ENCODE measurements at regions not wholly inside any gene's neighbourhood (a gene's known extent, or its start where the extent isn't known, plus 50 kb on each side); places are given as distances from the start of the nearest gene placed in this dataset.

DNA sequence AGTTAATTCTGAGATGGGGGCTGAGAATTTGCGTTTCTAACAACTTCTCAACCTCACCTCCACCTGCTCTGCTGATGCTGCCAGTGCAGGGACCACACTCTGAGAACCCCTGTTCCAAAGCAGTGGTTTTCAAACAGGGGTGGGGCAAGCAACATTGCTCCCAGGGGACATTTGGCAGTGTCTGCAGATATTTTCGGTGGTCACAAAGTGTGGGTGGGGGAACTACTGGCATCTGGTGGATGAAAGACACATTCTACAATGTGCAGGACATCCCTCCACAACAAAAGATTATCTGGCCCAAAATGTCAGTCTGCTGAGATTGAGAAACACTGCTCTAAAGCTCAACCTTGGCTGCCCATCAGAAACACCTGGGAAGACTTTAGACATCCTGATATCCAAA is 188.7 kb upstream of the SATB2 start:
- in situ Hi-C loops (cut with MboI; ENCODE audit: low pct_unique_long_range_greater_than_20kb, low sequenced_read_pairs) = no loop called here
- no peak for DNase-seq

DNA sequence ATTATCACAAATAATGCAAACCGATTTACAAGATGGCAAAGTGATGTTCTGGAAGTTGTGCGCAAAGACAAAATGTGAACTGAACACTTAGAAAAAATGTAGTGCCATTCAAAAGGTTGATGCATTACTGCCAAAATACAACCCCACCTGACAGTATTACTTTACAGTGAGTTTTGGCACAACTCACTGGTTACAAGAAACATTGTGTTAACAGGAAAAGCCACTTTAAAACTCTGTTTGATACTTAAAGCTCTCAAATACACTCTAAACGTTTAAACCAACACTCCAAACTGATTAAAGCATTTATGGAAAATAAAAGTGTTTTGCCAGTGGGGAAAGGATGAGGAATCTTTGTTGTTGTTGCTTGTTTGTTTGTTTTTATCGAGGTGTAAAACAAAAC is 173.4 kb upstream of the SATB2 start:
- DNase-seq = no peak
- in situ Hi-C loops (cut with MboI; ENCODE audit: low pct_unique_long_range_greater_than_20kb, low sequenced_read_pairs) = no loop called here

DNA sequence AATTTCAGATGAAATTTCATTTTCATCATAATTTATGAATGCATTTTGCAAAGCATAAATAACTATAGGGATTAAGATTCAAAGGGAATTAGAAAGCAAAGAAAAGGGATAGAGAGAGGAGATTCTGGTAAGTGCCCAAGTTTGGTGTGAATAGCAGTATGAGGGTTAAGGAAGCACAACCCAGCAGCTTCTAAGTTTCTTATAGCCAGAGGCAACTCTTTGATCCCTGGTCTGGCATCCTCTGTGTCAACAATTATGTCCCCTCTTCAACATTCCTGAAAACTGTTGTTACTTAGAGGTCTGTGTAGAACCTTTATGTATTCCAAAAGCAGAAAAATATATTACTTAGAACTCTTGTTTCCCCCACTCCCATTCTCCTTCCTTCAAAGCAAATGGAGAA is 171.6 kb upstream of the SATB2 start:
- no peak for DNase-seq
- in situ Hi-C loops (cut with MboI; ENCODE audit: low pct_unique_long_range_greater_than_20kb, low sequenced_read_pairs) = no loop called here

DNA sequence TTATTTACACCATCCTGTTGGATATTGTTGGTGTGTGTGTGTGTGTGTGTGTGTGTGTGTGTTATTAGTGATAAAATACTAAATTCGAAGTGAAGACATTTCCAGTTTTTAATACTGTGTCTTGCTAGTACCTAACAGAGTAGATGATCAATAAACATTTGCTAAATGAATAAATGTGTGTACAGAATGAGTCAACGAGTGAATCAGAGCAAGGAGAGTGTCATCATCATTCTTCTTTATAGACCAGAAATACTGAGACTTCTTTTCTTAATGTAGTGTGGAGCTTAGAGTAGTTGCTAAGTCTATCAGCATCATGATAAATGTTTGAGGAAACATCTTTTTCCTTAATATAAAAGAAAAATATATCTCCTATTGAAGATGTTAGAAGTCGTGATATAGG is 169.7 kb upstream of the SATB2 start:
- DNase-seq = no peak
- in situ Hi-C loops (cut with MboI; ENCODE audit: low pct_unique_long_range_greater_than_20kb, low sequenced_read_pairs) = no loop called here

DNA sequence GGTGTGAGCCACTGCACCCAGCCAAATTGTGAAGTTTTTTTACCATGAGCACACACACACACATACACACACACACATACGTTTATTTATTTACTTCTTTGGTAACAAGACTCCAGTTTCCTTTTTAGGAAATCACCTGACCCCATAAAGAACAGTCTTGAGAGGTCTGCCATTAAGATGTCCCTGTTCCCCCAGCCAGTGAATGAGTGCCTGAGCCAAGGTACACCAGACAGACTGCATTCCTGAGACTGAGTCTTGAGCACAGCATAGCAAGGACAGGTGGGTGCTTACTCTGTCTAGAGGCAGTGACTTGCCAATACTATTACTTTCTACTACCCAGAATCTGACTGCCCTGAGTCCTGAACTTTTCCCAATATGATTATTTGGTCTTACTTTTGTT is 167.2 kb upstream of the SATB2 start:
- no peak for DNase-seq
- in situ Hi-C loops (cut with MboI; ENCODE audit: low pct_unique_long_range_greater_than_20kb, low sequenced_read_pairs) = no loop called here

DNA sequence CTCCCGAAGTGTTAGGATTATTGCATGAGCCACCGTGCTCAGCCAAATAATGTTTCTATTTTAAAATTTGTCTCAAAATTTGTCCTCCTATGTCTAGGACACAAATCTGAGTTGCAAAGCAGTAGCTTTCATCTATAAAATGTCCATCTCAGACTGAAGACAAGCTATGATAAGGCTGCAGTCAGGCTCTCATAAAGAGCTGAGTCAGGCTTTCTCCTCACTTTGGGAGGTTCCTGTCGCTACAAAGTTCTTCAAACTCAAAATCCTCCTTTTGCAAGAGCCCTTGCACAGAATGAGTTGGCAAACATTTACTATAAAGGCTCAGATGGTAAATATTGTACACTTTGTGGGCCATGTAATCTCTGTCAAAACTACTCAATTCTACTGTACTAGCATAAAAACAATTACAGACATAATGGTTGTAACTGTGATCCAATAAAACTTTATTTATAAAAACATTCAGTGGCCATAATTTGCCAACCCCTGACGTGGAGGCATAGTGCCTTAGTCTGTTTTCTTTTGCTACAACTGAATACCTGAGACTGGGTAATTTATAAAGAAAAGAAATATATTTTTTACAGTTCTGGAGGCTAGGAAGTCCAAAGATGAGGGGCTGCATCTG is 154.9 kb upstream of the SATB2 start:
- in situ Hi-C loops (cut with MboI; ENCODE audit: low pct_unique_long_range_greater_than_20kb, low sequenced_read_pairs) = no loop called here
- no peak for DNase-seq

DNA sequence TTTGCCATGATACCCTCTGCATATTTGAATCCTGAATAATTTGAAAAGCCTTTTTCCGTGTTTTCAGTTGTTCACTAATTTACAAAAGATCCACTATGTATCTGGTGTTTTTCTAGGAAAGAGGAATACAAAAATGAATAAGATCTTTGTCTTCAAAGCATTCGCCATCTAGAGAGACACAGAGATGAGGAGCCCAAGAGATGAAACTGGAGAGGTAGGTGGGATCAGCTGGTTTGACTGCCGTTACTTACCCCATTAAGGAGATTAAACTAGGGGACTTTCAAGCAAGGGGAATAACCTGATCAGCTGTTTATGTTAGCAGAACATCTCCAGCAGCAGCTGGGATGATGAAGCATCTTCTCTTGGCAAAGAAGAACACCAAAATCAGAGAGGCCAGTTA is 150.2 kb upstream of the SATB2 start:
- in situ Hi-C loops (cut with MboI; ENCODE audit: low pct_unique_long_range_greater_than_20kb, low sequenced_read_pairs) = no loop called here
- no peak for DNase-seq

DNA sequence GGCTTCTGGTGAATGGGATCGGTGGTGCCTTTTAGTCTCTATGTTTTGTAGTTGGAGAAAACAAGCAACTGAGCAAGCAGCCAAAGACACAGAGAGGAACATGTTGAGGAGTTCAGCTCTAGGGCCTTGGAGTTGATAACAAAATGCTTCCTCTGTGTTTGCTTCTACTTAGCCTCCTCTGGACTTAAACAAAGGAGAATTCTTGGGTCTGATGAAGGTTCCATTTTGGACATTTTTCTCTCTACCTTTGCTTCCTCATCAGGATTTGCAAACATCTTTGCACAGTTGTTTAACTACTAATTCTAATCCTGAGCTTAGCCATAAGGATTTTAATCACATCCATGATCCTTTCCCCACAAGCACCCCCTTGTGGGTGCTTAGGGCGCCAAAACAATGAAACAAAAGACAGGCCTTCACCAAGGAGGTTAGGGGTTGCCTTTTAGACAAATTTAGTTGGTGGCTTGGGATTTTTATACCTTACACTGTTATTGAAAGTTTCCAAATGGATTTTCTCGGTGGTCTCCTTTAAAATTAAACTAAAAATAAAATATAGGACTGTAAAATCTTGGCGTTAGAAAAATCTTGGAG is 148.5 kb upstream of the SATB2 start:
- peak; percentile 26 for DNase-seq
- in situ Hi-C loops (cut with MboI; ENCODE audit: low pct_unique_long_range_greater_than_20kb, low sequenced_read_pairs) = no loop called here

DNA sequence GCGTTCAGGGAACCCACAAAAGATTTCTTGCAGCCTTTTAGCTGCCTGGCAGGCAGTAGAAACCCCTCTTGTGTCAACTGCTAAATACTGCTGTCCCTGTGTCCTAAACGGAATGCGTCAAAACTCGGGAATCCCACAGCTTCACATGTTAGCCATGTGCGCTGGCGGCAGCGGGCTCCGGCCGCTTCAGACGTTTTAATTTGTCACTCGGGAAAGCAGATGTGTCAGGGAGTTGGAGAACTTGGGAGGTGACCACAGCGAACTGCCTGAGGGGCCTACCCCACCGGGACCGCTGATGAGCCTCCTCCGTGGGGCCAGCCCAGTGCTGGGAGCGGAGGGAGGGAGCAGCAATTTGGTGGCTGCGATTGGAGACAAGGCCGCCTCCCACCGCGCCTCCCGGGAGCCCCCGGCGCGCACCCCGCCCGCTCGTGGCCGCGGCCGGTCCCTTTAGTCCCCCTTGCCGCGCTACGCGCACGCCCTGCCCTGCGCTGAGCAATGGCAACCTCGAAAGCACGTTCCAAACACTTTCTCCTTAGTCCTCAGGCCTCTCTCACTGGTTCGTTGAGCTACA is 146.1 kb upstream of the SATB2 start:
- DNase-seq = no peak
- in situ Hi-C loops (cut with MboI; ENCODE audit: low pct_unique_long_range_greater_than_20kb, low sequenced_read_pairs) = no loop called here

DNA sequence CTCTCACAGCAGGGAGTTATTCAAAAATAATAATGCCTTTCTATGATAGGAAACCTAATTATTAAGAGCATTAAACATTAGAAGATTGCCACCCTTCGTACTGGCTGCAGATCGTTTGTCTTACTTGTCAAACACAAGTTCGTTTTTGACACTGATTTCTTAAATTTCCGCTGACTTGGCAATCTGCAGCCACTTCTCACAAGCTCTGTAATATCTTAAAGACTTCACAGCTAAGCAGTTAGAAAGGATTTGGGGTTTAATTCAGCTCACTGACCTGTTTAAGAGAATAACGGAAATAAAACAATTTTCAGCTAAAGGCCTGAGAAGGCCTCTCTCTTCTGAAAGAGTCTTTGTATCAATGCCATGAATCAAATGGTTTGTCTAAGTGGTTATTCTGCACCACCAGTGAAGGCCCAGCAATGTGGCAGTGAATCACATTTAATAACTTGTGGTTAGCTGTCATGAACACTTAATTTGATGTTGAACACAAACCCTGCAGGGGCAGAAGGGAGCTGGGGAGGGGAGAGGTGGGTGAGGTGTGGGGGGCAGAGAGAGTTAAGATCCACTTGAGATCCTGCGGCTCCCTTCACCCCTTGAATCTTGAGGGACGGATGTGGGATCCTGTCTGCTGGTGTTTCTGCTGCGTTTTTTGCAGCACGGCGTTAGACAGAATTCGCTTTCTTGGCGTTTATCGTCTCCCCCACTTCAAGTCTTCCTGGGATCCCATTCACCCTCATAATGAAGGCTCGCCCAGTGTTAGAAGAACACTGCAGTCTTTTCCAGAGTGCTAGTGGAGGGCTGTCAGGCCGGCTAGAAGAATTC is 145.4 kb upstream of the SATB2 start:
- no peak for DNase-seq
- in situ Hi-C loops (cut with MboI; ENCODE audit: low pct_unique_long_range_greater_than_20kb, low sequenced_read_pairs) = no loop called here

DNA sequence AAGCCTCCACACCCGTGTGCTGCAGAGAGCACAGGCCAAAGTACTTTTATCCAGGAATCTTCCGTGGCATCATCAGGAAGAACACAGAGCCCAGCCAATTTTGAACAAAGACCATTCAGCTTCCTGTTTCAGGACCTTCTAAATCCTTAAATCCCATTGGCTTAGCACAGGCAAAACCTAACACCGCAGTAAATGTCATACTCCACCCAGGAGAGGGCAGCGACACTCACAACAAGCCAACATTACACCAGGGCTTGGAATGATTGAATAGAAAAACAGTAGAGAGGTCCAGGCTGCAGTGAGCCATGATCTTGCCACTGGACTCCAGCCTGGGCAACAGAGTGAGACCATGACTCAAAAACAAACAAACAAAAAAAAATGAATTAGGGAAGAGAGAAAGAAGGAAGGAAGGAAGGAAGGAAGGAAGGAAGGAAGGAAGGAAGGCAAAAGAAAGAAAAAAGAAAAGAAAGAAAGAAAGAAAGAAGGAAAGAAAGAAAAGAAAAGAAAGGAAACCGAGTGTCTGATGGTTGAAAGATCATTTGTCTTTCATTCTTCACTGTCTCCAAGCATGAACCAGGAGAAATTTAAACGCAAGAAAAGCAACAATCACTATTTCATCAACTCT is 144.6 kb upstream of the SATB2 start:
- DNase-seq = peak; percentile 65

DNA sequence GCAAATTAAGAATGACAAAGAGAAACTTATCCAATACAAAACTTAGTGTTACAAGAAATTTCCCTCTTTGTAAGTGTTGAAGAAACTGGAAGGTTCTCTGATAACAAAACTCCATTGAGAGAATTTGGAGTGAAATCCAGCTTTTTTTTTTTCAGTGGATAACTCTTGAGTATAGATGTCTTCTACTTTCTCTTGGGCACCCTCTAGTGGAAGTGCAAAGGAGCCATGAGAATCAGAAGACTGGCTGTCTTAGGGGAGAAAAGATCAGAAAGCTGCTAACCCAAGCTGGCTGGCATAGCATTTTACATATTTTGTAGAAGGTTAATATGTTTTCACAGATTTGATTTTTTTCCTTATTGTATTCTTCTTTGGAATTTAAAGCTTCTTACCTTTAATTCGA is 138.8 kb upstream of the SATB2 start:
- in situ Hi-C loops (cut with MboI; ENCODE audit: low pct_unique_long_range_greater_than_20kb, low sequenced_read_pairs) = no loop called here
- peak; percentile 57 for DNase-seq

More for the DNA sequence above, 144.6 kb upstream of the SATB2 start:
- in situ Hi-C loops (cut with MboI; ENCODE audit: low pct_unique_long_range_greater_than_20kb, low sequenced_read_pairs) = no loop called here

DNA sequence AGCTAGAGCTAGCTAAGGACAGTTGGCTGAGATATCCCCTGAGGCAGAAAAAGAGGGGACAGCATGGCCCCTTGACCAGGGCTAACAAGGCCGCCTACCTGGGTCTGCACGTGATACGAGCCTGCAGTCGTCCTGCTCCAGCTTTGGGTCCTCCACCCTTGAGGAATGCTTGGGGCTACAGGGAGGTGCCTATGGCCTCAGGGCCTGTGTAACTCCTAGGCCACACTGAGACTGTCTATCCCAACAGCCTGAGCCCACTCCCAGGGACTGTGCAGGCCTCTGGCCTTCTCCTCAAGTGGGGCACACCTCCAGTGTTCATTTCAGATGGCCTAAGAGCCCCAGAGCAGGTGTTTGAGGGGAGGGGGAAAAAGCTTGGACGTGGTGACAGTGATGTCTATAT is 136.7 kb upstream of the SATB2 start:
- DNase-seq = no peak
- in situ Hi-C loops (cut with MboI; ENCODE audit: low pct_unique_long_range_greater_than_20kb, low sequenced_read_pairs) = no loop called here

DNA sequence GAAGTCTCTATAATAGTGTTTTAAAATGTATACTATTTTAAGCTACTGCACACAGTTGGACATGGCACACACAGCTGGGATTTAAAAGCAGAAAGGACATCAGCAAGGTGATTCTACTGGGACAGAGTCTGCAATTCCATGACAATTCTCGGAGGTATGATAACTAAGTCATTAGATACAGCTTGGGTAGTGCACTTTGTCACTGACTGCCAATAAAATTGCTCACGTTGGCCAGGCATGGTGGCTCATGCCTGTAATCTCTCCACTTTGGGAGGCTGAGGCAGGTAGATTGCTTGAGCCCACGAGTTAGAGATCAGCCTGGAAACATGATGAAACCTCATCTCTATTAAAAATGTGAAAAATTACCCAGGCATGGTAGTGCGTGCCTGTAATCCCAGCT is 134.1 kb upstream of the SATB2 start:
- in situ Hi-C loops (cut with MboI; ENCODE audit: low pct_unique_long_range_greater_than_20kb, low sequenced_read_pairs) = no loop called here
- no peak for DNase-seq

DNA sequence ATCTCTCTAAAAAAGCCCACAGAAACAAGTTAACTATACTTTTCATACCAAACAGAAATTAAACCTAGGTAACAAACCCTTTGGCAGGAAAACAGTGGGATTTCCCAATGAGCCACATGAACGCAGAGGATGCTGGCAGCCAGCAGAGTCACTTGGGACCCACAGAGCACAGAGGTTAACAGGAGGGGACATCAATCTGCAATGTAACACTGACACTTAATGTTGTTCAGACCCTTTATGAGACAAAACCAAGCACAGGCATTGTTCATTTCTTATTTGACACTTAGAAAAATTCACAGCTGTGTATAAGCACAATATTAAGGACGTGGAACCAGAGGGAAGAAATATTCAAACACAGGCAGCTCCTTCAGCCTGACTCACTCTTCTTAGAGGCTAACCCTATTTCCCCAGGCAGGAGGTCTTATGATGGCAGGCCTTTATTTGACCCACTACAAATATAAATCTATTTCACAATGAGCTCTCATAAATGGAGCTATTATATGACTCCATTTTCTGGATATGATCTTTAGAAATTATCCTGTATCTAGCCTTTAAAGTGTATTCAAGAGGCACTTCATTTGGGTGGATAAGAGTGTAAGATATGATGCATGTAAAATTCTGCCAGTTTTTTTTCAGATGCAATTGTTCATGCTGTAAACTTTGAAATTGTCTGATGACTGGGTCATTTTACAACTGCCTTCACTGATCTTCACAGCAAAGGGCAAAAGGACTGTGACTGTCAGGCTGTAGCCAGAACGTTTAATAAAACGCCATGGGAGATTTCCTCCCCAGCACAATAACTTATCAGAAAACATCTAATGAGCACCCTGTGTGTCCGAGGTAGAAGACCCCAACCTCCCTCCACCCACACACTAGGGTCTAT is 132.8 kb upstream of the SATB2 start:
- in situ Hi-C loops (cut with MboI; ENCODE audit: low pct_unique_long_range_greater_than_20kb, low sequenced_read_pairs) = no loop called here

DNA sequence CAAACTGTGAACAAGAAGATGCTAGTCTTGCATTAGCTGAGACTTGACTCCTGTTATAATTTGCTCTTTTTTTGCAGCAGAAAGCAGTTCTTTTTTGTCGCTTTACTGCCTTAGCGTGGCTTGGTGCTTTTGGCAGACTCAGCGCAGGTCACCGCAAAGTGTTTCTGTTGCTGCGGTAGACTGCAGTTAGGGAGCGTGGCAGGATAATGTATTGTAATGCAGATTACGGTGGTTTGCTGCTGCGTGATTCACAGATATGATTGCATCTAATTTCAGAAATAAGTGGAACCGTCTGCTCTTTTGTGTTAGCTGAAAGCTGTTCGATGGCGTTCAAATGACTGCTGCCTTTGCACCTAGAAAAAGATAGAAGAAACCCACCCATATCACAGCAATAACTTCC is 131.6 kb upstream of the SATB2 start:
- in situ Hi-C loops (cut with MboI; ENCODE audit: low pct_unique_long_range_greater_than_20kb, low sequenced_read_pairs) = no loop called here
- DNase-seq = no peak

More for the DNA sequence above, 132.8 kb upstream of the SATB2 start:
- DNase-seq = no peak

DNA sequence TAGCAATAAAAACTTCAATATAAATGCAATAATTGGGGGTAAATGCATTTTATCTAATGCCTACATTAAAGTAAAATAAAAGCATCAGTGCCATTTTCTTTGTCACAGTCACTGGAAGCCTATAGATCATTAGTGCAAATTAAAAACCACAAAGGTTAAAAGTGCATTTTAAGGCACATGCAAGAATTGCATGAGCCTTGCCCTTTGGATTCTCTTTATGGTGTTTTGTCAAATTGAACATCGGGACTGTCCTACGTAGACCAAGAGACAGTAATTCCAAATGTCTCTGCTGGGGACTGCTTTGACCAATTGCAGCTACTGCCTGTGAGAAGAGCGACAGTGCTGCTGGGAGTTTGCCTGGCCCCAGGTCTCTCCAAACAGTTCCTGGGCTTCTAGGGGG is 130.3 kb upstream of the SATB2 start:
- in situ Hi-C loops (cut with MboI; ENCODE audit: low pct_unique_long_range_greater_than_20kb, low sequenced_read_pairs) = no loop called here
- DNase-seq = no peak

DNA sequence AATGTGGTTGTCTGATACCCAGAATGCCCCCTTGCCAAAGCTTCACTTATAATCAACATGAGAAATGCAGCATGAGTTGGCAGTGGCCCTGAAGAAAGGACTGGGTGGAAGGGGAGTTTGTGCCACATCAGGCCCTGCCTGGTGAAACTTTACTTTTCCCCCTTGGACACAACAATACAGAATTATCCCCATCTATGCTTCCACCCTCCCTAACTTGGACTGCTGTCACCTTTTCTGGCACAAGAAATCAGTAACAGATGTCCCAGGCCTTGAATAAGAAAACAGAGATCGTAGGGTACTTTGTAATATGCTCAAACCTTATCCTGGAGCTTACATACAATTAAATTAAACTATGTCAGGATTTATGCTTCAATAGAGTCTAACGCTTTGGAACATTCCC is 128.9 kb upstream of the SATB2 start:
- in situ Hi-C loops (cut with MboI; ENCODE audit: low pct_unique_long_range_greater_than_20kb, low sequenced_read_pairs) = no loop called here
- no peak for DNase-seq

DNA sequence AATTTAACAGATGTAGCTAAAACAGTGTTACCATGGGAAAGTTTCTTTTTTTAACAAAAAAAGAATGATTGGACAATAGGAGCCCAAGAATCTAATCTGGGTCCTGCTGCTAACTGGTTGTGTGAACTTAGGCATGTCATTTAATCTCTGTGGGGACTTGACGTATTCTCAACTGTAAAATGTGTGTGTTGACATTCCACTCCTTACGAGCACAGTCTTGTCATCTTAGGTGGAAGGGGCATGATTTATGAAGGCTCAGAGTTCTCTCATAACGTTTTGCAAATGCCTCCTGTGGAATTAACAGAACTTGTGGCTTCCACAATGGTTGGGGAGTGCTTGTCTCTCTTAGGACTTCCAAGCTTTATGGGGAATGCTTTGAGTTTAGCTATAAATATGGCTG is 125.9 kb upstream of the SATB2 start:
- no peak for DNase-seq
- in situ Hi-C loops (cut with MboI; ENCODE audit: low pct_unique_long_range_greater_than_20kb, low sequenced_read_pairs) = no loop called here
